CD4-positive, CD25-positive, alpha-beta regulatory T cell (primary cell): ENCODE measurements at regions not wholly inside any gene's neighbourhood (a gene's known extent, or its start where the extent isn't known, plus 50 kb on each side); places are given as distances from the start of the nearest gene placed in this dataset.

Source experiments
- ATAC-seq, 2 donors: fragments of 150-1000 bp; cut with Tn5 transposase; one replicate each; pipeline ENCODE4 v1.10.0; 2021; ENCODE audit warnings: low read depth in 2 of 2, moderate number of reproducible peaks in 2 of 2, moderate library complexity in 1 of 2
- DNase-seq, 3 donors: peaks; one replicate each; pipeline versions ENCODE4 v3.0.0 to v3.0.0-alpha.2; 2012 to 2022; ENCODE audit warnings: mixed read lengths in 1 of 3
- H3K27ac ChIP-seq: one replicate; pipeline ENCODE4 v1.7.0; 2013; ENCODE audit warnings: mild to moderate bottlenecking, low read length; ENCODE audit not compliant: insufficient read depth, poor library complexity, severe bottlenecking
- H3K27me3 ChIP-seq: one replicate; pipeline ENCODE4 v1.7.0; 2013; ENCODE audit warnings: low read length; ENCODE audit not compliant: control insufficient read depth, insufficient read depth
- H3K36me3 ChIP-seq: one replicate; pipeline ENCODE4 v1.7.0; 2013; ENCODE audit warnings: mild to moderate bottlenecking, low read length, moderate library complexity; ENCODE audit not compliant: control insufficient read depth, insufficient read depth
- H3K4me1 ChIP-seq: 2 replicates; pipeline ENCODE4 v1.7.0; 2013; ENCODE audit warnings: mild to moderate bottlenecking, low read length; ENCODE audit not compliant: insufficient read depth, control insufficient read depth, poor library complexity, severe bottlenecking
- H3K4me3 ChIP-seq: one replicate; pipeline ENCODE4 v1.7.0; 2013; ENCODE audit warnings: low read depth, mild to moderate bottlenecking, low read length, moderate library complexity
- H3K9me3 ChIP-seq, 2 experiments: 1 replicate in 1 of 2; 2 replicates in 1 of 2; pipeline ENCODE4 v1.7.0; 2013; ENCODE audit warnings: low read length in 2 of 2, mild to moderate bottlenecking in 1 of 2, moderate library complexity in 1 of 2; ENCODE audit not compliant: control insufficient read depth in 2 of 2
- H3K27ac Mint-ChIP-seq, 3 donors: one replicate each; pipeline ENCODE4 v1.8.0; 2020 to 2022; ENCODE audit warnings: mild to moderate bottlenecking in 3 of 3, mixed read lengths in 3 of 3, moderate library complexity in 2 of 3
- H3K27me3 Mint-ChIP-seq: one replicate; pipeline ENCODE4 v1.8.0; 2022; ENCODE audit warnings: mild to moderate bottlenecking, mixed read lengths
- H3K36me3 Mint-ChIP-seq: one replicate; pipeline ENCODE4 v1.8.0; 2020; ENCODE audit warnings: mixed read lengths
- H3K4me1 Mint-ChIP-seq, 4 donors: one replicate each; pipeline ENCODE4 v1.8.0; 2020 to 2022; ENCODE audit warnings: mixed read lengths in 4 of 4, mild to moderate bottlenecking in 1 of 4
- H3K4me3 Mint-ChIP-seq, 4 donors: one replicate each; pipeline ENCODE4 v1.8.0; 2020 to 2022; ENCODE audit warnings: mild to moderate bottlenecking in 4 of 4, mixed read lengths in 4 of 4, moderate library complexity in 3 of 4
- H3K9me3 Mint-ChIP-seq, 7 donors: one replicate each; pipeline ENCODE4 v1.8.0; 2020 to 2022; ENCODE audit warnings: mixed read lengths in 7 of 7, mild to moderate bottlenecking in 3 of 7, moderate library complexity in 2 of 7

DNA sequence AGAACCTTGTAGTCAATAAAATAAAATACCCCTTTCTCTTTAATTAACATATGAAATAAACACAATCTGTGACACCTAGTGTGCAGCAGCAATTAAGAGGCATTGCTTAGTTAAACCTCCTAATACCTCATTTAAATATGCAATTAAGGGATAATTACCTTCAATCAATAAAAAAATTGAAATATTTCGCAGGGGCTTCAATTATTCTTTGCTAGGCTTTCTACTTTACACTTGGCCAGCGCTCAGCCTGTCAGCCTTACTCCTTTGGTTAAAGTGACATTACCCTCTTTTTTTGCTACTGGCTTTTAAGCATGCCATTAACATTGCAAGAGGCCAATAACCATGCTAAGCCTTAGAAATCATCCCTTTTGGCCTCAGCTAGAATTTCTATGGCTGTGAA lies 327.5 kb upstream of the ZNF521 start:
- H3K9me3 ChIP-seq: no peaks in the 10 kb centered on the region
- Mint-ChIP-seq H3K27ac (no peak overlapping the region), H3K9me3 (peaks cover 0 to 3% (median 0%) of the 10 kb centered on the region in 7 donors), H3K36me3 (no peaks in the 10 kb centered on the region), H3K4me3 (no peak overlapping the region), H3K27me3 (no peaks in the 10 kb centered on the region), H3K4me1 (no peaks in the 10 kb centered on the region)
- H3K27me3 ChIP-seq: no peaks in the 10 kb centered on the region
- no peaks in the 10 kb centered on the region for H3K36me3 ChIP-seq
- ATAC-seq: no peak
- H3K4me1 ChIP-seq: no peaks in the 10 kb centered on the region
- DNase-seq: no peak
- no peak overlapping the region for H3K27ac ChIP-seq
- no peak overlapping the region for H3K4me3 ChIP-seq

DNA sequence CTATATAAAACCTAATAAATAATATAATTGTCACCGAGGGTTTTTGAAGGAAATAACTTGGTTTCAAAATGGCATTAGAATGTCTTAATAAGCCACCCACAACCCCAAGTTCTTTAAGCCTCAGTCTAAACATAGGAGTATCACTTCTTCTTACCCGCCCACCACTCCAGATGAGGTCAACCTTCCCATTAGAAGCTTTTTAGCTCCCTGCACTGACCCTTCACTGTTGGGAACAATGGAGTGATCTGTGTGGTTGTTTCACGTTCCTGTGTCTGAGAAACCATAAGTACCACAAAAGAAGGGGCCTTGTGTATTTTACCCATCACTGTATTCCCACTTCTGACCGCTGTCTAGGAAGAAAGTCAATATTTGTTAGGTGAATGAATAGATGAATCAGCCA lies 326.3 kb upstream of the ZNF521 start:
- ATAC-seq (no peak), DNase-seq (no peak)
- Mint-ChIP-seq H3K27me3 (no peaks in the 10 kb centered on the region), H3K27ac (no peak overlapping the region), H3K4me3 (no peak overlapping the region), H3K36me3 (no peaks in the 10 kb centered on the region), H3K9me3 (peaks cover 0 to 1% (median 0%) of the 10 kb centered on the region in 7 donors), H3K4me1 (no peaks in the 10 kb centered on the region)
- Histone ChIP-seq H3K4me1 (no peaks in the 10 kb centered on the region), H3K4me3 (no peak overlapping the region), H3K9me3 (no peaks in the 10 kb centered on the region), H3K36me3 (no peaks in the 10 kb centered on the region), H3K27ac (no peak overlapping the region), H3K27me3 (no peaks in the 10 kb centered on the region)

DNA sequence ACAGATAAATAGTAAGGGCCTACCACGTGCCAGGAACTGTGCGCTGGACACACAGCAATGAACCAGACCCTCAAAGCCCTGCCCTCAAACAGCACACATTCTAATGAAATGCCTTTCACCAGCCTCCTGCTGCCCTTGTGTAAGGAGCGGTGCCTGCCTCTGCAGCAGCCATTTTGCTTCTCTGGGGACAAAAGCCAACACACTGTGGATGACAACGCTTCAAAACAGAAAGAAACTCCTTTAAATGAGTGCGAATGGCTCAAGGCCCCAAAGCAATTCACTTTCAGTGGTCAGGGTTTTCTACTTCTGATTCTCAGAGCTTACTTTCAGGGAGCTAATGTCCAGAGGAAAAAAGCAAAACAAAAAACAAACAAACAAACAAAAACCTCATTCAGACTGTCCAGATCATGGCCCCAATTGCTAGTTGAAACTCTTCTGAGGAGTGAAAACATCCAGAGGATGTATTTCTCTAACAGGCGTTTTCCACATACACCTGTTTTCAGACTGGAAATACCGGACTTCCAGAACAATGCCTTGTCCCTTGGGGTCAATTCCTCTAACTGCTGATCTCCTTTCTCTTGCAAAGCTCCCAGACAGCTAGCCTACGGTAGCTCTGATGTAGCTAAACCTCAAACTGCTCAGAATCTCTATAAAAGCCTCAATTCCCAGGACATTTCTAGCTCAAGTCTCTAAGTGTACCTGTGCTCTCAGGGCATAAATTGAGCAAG lies 323.3 kb upstream of the ZNF521 start:
- Mint-ChIP-seq H3K9me3 (no peaks in the 10 kb centered on the region), H3K4me1 (no peaks in the 10 kb centered on the region)
- DNase-seq: no peak

GRCh38 chr18:25674183-25674582 lies 322.2 kb upstream of the ZNF521 start:
- no peaks in the 10 kb centered on the region for H3K9me3 ChIP-seq
- no peak overlapping the region for H3K4me3 ChIP-seq
- ATAC-seq (no peak), DNase-seq (no peak)
- Mint-ChIP-seq H3K36me3 (no peaks in the 10 kb centered on the region), H3K27me3 (no peaks in the 10 kb centered on the region), H3K4me1 (no peaks in the 10 kb centered on the region), H3K27ac (no peak overlapping the region), H3K9me3 (peaks cover 0 to 4% (median 0%) of the 10 kb centered on the region in 7 donors), H3K4me3 (no peak overlapping the region)
- no peaks in the 10 kb centered on the region for H3K36me3 ChIP-seq
- H3K27me3 ChIP-seq: no peaks in the 10 kb centered on the region
- H3K27ac ChIP-seq: no peak overlapping the region
- H3K4me1 ChIP-seq: no peaks in the 10 kb centered on the region

More for the DNA sequence above, 323.3 kb upstream of the ZNF521 start:
- Mint-ChIP-seq H3K27ac (no peak overlapping the region), H3K27me3 (no peaks in the 10 kb centered on the region), H3K36me3 (no peaks in the 10 kb centered on the region), H3K4me3 (no peak overlapping the region)
- Histone ChIP-seq H3K27me3 (no peaks in the 10 kb centered on the region), H3K4me1 (no peaks in the 10 kb centered on the region), H3K4me3 (no peak overlapping the region), H3K27ac (no peak overlapping the region), H3K36me3 (no peaks in the 10 kb centered on the region), H3K9me3 (no peaks in the 10 kb centered on the region)
- no peak for ATAC-seq

DNA sequence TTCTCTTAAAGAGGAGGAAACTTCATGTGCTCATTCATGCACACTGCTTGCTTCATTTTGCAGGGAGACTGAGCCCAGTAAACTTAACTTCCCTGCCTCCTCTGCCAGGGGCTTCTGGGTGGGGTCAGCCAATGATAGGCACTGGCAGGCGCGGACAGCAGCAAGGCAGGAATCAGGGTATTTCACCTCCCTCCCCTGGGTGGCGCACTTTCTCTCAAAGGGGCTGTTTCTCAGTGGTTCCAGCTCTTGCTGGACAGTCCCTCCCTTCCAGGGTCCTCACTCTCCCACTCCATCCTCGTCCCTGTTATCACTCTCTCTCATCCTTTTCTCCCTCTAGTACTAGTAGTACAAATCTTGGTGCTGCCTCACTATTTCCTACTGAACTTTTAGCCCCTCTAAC lies 320.5 kb upstream of the ZNF521 start:
- no peak overlapping the region for H3K27ac ChIP-seq
- Mint-ChIP-seq H3K27me3 (no peaks in the 10 kb centered on the region), H3K4me3 (no peak overlapping the region), H3K27ac (no peak overlapping the region), H3K36me3 (no peaks in the 10 kb centered on the region), H3K4me1 (no peaks in the 10 kb centered on the region), H3K9me3 (peaks cover 0 to 4% (median 0%) of the 10 kb centered on the region in 7 donors)
- no peak for DNase-seq
- H3K36me3 ChIP-seq: no peaks in the 10 kb centered on the region
- no peak overlapping the region for H3K4me3 ChIP-seq
- no peaks in the 10 kb centered on the region for H3K9me3 ChIP-seq
- ATAC-seq: no peak
- no peaks in the 10 kb centered on the region for H3K4me1 ChIP-seq
- no peaks in the 10 kb centered on the region for H3K27me3 ChIP-seq

GRCh38 chr18:25669741-25670140 lies 317.8 kb upstream of the ZNF521 start:
- Histone ChIP-seq H3K4me3 (no peak overlapping the region), H3K4me1 (no peaks in the 10 kb centered on the region), H3K27me3 (no peaks in the 10 kb centered on the region), H3K36me3 (no peaks in the 10 kb centered on the region), H3K27ac (no peak overlapping the region), H3K9me3 (no peaks in the 10 kb centered on the region)
- ATAC-seq (no peak), DNase-seq (no peak)
- Mint-ChIP-seq H3K27me3 (no peaks in the 10 kb centered on the region), H3K4me1 (no peaks in the 10 kb centered on the region), H3K4me3 (no peak overlapping the region), H3K9me3 (peaks cover 0 to 4% (median 0%) of the 10 kb centered on the region in 7 donors), H3K36me3 (no peaks in the 10 kb centered on the region), H3K27ac (no peak overlapping the region)

- H3K4me1 ChIP-seq: no peaks in the 10 kb centered on the region
- Mint-ChIP-seq H3K36me3 (no peaks in the 10 kb centered on the region), H3K4me1 (no peaks in the 10 kb centered on the region), H3K4me3 (no peak overlapping the region), H3K27me3 (peaks cover 4% of the 10 kb centered on the region), H3K9me3 (peaks cover 0 to 3% (median 0%) of the 10 kb centered on the region in 7 donors), H3K27ac (no peak overlapping the region)
- no peaks in the 10 kb centered on the region for H3K27me3 ChIP-seq
- no peak for ATAC-seq
- no peak for DNase-seq
- no peaks in the 10 kb centered on the region for H3K36me3 ChIP-seq
- H3K4me3 ChIP-seq: no peak overlapping the region
- no peaks in the 10 kb centered on the region for H3K9me3 ChIP-seq
- H3K27ac ChIP-seq: no peak overlapping the region
Measured at GRCh38 chr18:25662272-25662671, 310.3 kb upstream of the ZNF521 start.

DNA sequence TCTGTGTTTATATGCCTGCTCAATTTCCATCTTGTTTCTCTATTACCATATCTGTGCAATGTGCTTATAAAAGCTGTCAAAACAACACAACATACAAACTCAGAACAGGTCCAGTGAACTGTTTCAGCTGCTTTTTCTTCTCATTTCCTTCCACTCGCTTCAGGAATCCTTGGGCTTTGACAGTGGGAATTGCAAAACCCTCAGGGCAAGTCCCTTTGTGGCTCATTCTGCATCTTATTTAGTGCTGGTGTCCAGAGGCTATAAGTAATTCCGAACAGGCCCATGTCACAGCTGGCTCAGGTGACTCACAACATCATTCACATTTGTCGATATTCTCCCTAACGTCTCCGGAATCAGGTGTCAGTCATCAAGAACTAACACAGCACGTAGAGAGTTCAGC lies 309.9 kb upstream of the ZNF521 start:
- Histone ChIP-seq H3K27me3 (no peaks in the 10 kb centered on the region), H3K4me1 (no peaks in the 10 kb centered on the region), H3K27ac (no peak overlapping the region), H3K36me3 (no peaks in the 10 kb centered on the region), H3K4me3 (no peak overlapping the region), H3K9me3 (no peaks in the 10 kb centered on the region)
- no peak overlapping the region for H3K27ac Mint-ChIP-seq
- H3K9me3 Mint-ChIP-seq: peaks cover 0 to 4% (median 0%) of the 10 kb centered on the region in 7 donors
- H3K27me3 Mint-ChIP-seq: peaks cover 4% of the 10 kb centered on the region
- no peaks in the 10 kb centered on the region for H3K4me1 Mint-ChIP-seq
- DNase-seq (no peak), ATAC-seq (no peak)
- H3K36me3 Mint-ChIP-seq: no peaks in the 10 kb centered on the region
- no peak overlapping the region for H3K4me3 Mint-ChIP-seq
